Liver (tissue), 8 donors: ENCODE measurements at regions not wholly inside any gene's neighbourhood (a gene's known extent, or its start where the extent isn't known, plus 50 kb on each side); places are given as distances from the start of the nearest gene placed in this dataset.

Source experiments
- DNase-seq: peaks from one replicate; pipeline ENCODE4 v3.0.0-alpha.2; 2017; ENCODE audit warnings: low spot score
- H3K27ac ChIP-seq, 2 donors: one replicate each; pipeline ENCODE4 v1.7.0; 2013; ENCODE audit warnings: inconsistent platforms in 2 of 2, low read length in 2 of 2, control low read depth in 1 of 2, low read depth in 1 of 2, mild to moderate bottlenecking in 1 of 2
- H3K27me3 ChIP-seq, 4 donors: one replicate each; pipeline versions ENCODE4 v1.6.1 to v1.7.0; 2013; ENCODE audit warnings: low read length in 3 of 4, inconsistent platforms in 1 of 4, mild to moderate bottlenecking in 1 of 4, moderate library complexity in 1 of 4; ENCODE audit not compliant: control insufficient read depth in 4 of 4, insufficient read depth in 4 of 4
- H3K36me3 ChIP-seq, 4 donors: one replicate each; pipeline versions ENCODE4 v1.6.1 to v1.7.0; 2013; ENCODE audit warnings: low read length in 3 of 4, mild to moderate bottlenecking in 3 of 4, low read depth in 1 of 4, moderate library complexity in 1 of 4; ENCODE audit not compliant: control insufficient read depth in 4 of 4, insufficient read depth in 3 of 4
- H3K4me1 ChIP-seq, 4 donors: one replicate each; pipeline versions ENCODE4 v1.6.1 to v1.7.0; 2013; ENCODE audit warnings: low read length in 3 of 4, mild to moderate bottlenecking in 3 of 4, moderate library complexity in 1 of 4; ENCODE audit not compliant: control insufficient read depth in 4 of 4, insufficient read depth in 4 of 4
- H3K4me3 ChIP-seq, 3 donors: one replicate each; pipeline versions ENCODE4 v1.6.1 to v1.7.0; 2013; ENCODE audit warnings: low read length in 3 of 3, control low read depth in 1 of 3, low read depth in 1 of 3, mild to moderate bottlenecking in 1 of 3
- H3K9ac ChIP-seq, 2 donors: one replicate each; pipeline ENCODE4 v1.7.0; 2013; ENCODE audit warnings: low read length in 2 of 2, mild to moderate bottlenecking in 2 of 2, moderate library complexity in 2 of 2, control low read depth in 1 of 2, low read depth in 1 of 2
- H3K9me3 ChIP-seq, 4 donors: one replicate each; pipeline versions ENCODE4 v1.6.1 to v1.7.0; 2013; ENCODE audit warnings: low read length in 3 of 4; ENCODE audit not compliant: control insufficient read depth in 4 of 4
- ATF3 ChIP-seq: IDR thresholded peaks from 2 replicates; pipeline ENCODE4 v1.6.1; 2016; ENCODE audit warnings: antibody characterized with exemption
- CTCF ChIP-seq: fragments of 150-350 bp; IDR thresholded peaks from 2 replicates; pipeline ENCODE4 v1.5.1; 2017; ENCODE audit warnings: improper control_type of control experiment, low read depth, low read length; ENCODE audit not compliant: missing input control
- EGR1 ChIP-seq, 2 donors: IDR thresholded peaks; 2 replicates each; pipeline ENCODE4 v1.6.1; 2016 to 2018; ENCODE audit warnings: antibody characterized with exemption in 2 of 2, low read depth in 2 of 2
- FOXA1 ChIP-seq: IDR thresholded peaks from 2 replicates; pipeline ENCODE4 v1.6.1; 2016; ENCODE audit warnings: antibody characterized with exemption
- GABPA ChIP-seq, 2 donors: IDR thresholded peaks in 1 of 2; conservative IDR thresholded peaks in 1 of 2; 2 replicates each; pipeline ENCODE4 v1.6.1; 2016; ENCODE audit warnings: antibody characterized with exemption in 2 of 2, mild to moderate bottlenecking in 1 of 2, moderate library complexity in 1 of 2
- HNF4A ChIP-seq, 2 donors: conservative IDR thresholded peaks; 2 replicates each; pipeline ENCODE4 v1.6.1; 2016; ENCODE audit warnings: antibody characterized with exemption in 2 of 2, mild to moderate bottlenecking in 2 of 2
- HNF4G ChIP-seq: IDR thresholded peaks from 2 replicates; pipeline ENCODE4 v1.6.1; 2016; ENCODE audit warnings: antibody characterized with exemption
- JUND ChIP-seq, 2 donors: IDR thresholded peaks; 2 replicates each; pipeline ENCODE4 v1.6.1; 2016; ENCODE audit warnings: antibody characterized with exemption in 2 of 2
- MAX ChIP-seq: IDR thresholded peaks from 2 replicates; pipeline ENCODE4 v1.6.1; 2016; ENCODE audit warnings: antibody characterized with exemption
- NR2F2 ChIP-seq: IDR thresholded peaks from 2 replicates; pipeline ENCODE4 v1.6.1; 2016; ENCODE audit warnings: antibody characterized with exemption
- RAD21 ChIP-seq, 2 donors: IDR thresholded peaks; 2 replicates each; pipeline ENCODE4 v1.6.1; 2016; ENCODE audit warnings: antibody characterized with exemption in 2 of 2, mild to moderate bottlenecking in 2 of 2
- REST ChIP-seq: IDR thresholded peaks from 2 replicates; pipeline ENCODE4 v1.6.1; 2016; ENCODE audit warnings: antibody characterized with exemption, mild to moderate bottlenecking
- RXRA ChIP-seq, 2 donors: IDR thresholded peaks; 2 replicates each; pipeline ENCODE4 v1.6.1; 2017 to 2018; ENCODE audit warnings: antibody characterized with exemption in 2 of 2, mild to moderate bottlenecking in 1 of 2
- SP1 ChIP-seq: IDR thresholded peaks from 2 replicates; pipeline ENCODE4 v1.6.1; 2018; ENCODE audit warnings: antibody characterized with exemption, mild to moderate bottlenecking
- TAF1 ChIP-seq: conservative IDR thresholded peaks from 2 replicates; pipeline ENCODE4 v1.6.1; 2016; ENCODE audit warnings: antibody characterized with exemption, mild to moderate bottlenecking
- YY1 ChIP-seq: IDR thresholded peaks from 2 replicates; pipeline ENCODE4 v1.6.1; 2016; ENCODE audit warnings: antibody characterized with exemption, mild to moderate bottlenecking
- ZBTB33 ChIP-seq: IDR thresholded peaks from 2 replicates; pipeline ENCODE4 v1.6.1; 2016; ENCODE audit warnings: antibody characterized with exemption
- WGBS: extraction: QIAGEN DNeasy Blood & Tissue Kit; methylation state at CpG from one replicate; pipeline ENCODE4 v1.1.7; 2013; 5-methylcytosine and 5-hydroxymethylcytosine counted together
- donor health status: healthy.
- donor health status: healthy.
- donor health status: healthy.
- donor health status: healthy.
- donor health status: healthy.

- H3K27ac ChIP-seq = no peak overlapping the region
- H3K9ac ChIP-seq = no peak overlapping the region
- WGBS = 95% methylated on average over 1 of the region's 1 CpG
- H3K4me1 ChIP-seq = no peaks in the 10 kb centered on the region
- no peaks in the 10 kb centered on the region for H3K36me3 ChIP-seq
- TF ChIP-seq HNF4G (no peak), ATF3 (no peak), GABPA (IDR thresholded peaks at IDR 0.05 in 1 of 2, conservative IDR thresholded peaks at IDR 0.05 in 1 of 2) (no peak)
- no peaks in the 10 kb centered on the region for H3K27me3 ChIP-seq
- no peak overlapping the region for H3K4me3 ChIP-seq
- no peaks in the 10 kb centered on the region for H3K9me3 ChIP-seq
- no peak for DNase-seq
These were observed 218.2 kb upstream of the NR5A2 start for GRCh38 chr1:199809311-199809710.

- H3K36me3 ChIP-seq = no peaks in the 10 kb centered on the region
- 87% methylated on average over 5 of the region's 5 CpGs for WGBS
- H3K27ac ChIP-seq = no peak overlapping the region
These were observed 216.3 kb upstream of the NR5A2 start for GRCh38 chr1:199811163-199811562.

GRCh38 chr1:199813198-199813597 is 214.3 kb upstream of the NR5A2 start:
- no peaks in the 10 kb centered on the region for H3K27me3 ChIP-seq
- H3K9ac ChIP-seq = no peak overlapping the region
- H3K9me3 ChIP-seq = no peaks in the 10 kb centered on the region
- no peak overlapping the region for H3K4me3 ChIP-seq
- no peaks in the 10 kb centered on the region for H3K4me1 ChIP-seq
- H3K36me3 ChIP-seq = no peaks in the 10 kb centered on the region
- no peak overlapping the region for H3K27ac ChIP-seq
- no peak for DNase-seq
- WGBS = 71% methylated on average over 4 of the region's 4 CpGs
- no peak for TF ChIP-seq ATF3
- TF ChIP-seq ZBTB33 = no peak
- no peak for TF ChIP-seq GABPA (IDR thresholded peaks at IDR 0.05 in 1 of 2, conservative IDR thresholded peaks at IDR 0.05 in 1 of 2)
- TF ChIP-seq YY1 = no peak
- TF ChIP-seq JUND (IDR thresholded peaks at IDR 0.05) = no peak
- TF ChIP-seq NR2F2 = no peak
- no peak for TF ChIP-seq FOXA1
- no peak for TF ChIP-seq MAX
- TF ChIP-seq TAF1 = no peak
- TF ChIP-seq HNF4G = no peak
- no peak for TF ChIP-seq CTCF
- no peak for TF ChIP-seq REST
- TF ChIP-seq SP1 = no peak
- TF ChIP-seq RAD21 (IDR thresholded peaks at IDR 0.05) = no peak
- TF ChIP-seq HNF4A (conservative IDR thresholded peaks at IDR 0.05) = no peak
- no peak for TF ChIP-seq RXRA (IDR thresholded peaks at IDR 0.05)
- no peak for TF ChIP-seq EGR1 (IDR thresholded peaks at IDR 0.05; ENCODE audit: low read depth in 2 of 2)

More at GRCh38 chr1:199811163-199811562, 216.3 kb upstream of the NR5A2 start:
- H3K27me3 ChIP-seq = no peaks in the 10 kb centered on the region
- no peak for TF ChIP-seq SP1
- no peaks in the 10 kb centered on the region for H3K4me1 ChIP-seq
- no peaks in the 10 kb centered on the region for H3K9me3 ChIP-seq
- no peak overlapping the region for H3K4me3 ChIP-seq
- H3K9ac ChIP-seq = no peak overlapping the region
- no peak for DNase-seq
